Loucy (cell line): ENCODE measurements at regions not wholly inside any gene's neighbourhood (a gene's known extent, or its start where the extent isn't known, plus 50 kb on each side); places are given as distances from the start of the nearest gene placed in this dataset.

Source experiments
- EZH2phosphoT487 ChIP-seq: fragments of 200-600 bp; IDR thresholded peaks from 2 replicates; pipeline ENCODE4 v1.6.1; 2018; ENCODE audit warnings: antibody characterized with exemption, mild to moderate bottlenecking, moderate library complexity, borderline replicate concordance
- TF ChIP-seq, protein P1 (sequence below): fragments of 200-600 bp; sonication (generic); conservative IDR thresholded peaks from 2 replicates; pipeline ENCODE4 v1.5.1; 2014; ENCODE audit warnings: mild to moderate bottlenecking, antibody characterized with exemption, low read length

DNA sequence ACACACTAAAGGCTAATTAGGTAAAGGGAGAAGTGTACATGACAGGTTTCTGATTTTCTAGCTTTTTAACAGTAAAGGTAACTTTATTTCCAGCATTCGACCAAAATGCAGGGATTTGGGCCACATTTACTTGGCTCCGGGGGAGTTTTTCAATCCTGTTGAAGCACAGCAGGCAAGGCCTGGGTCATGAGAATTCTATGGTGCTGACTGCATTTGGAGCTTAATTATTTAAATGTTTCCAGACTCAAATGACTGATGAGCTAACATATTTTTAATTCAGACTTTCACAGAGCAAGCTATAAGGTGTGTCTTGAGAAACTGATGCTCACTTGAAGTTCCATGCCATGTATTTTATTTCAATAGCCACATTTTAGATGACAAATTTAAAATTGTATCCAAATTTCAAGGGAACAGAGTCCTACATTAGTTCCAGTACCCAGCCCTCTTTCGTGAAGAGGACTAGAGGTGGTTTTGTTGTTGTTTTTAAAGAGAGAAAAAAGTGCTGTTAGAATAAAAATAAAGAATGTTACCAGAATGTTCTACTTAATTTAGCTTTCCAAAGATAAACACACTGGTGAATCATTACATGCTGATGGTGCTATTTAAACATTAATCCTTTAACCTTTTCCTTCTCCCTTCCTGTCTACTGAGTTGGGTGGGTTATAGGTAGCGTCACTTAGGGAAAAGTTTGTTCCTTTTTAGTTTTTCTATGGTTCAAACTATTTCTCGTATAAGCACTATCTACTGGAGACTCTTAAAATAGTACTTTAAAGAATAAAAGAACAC, 82.3 kb upstream of the PHACTR2 start:
- TF ChIP-seq, protein P1, sequence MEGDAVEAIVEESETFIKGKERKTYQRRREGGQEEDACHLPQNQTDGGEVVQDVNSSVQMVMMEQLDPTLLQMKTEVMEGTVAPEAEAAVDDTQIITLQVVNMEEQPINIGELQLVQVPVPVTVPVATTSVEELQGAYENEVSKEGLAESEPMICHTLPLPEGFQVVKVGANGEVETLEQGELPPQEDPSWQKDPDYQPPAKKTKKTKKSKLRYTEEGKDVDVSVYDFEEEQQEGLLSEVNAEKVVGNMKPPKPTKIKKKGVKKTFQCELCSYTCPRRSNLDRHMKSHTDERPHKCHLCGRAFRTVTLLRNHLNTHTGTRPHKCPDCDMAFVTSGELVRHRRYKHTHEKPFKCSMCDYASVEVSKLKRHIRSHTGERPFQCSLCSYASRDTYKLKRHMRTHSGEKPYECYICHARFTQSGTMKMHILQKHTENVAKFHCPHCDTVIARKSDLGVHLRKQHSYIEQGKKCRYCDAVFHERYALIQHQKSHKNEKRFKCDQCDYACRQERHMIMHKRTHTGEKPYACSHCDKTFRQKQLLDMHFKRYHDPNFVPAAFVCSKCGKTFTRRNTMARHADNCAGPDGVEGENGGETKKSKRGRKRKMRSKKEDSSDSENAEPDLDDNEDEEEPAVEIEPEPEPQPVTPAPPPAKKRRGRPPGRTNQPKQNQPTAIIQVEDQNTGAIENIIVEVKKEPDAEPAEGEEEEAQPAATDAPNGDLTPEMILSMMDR: no peak
- no peak for TF ChIP-seq EZH2phosphoT487
